LNCAP (cell line): ENCODE measurements at regions not wholly inside any gene's neighbourhood (a gene's known extent, or its start where the extent isn't known, plus 50 kb on each side); places are given as distances from the start of the nearest gene placed in this dataset.

ENCODE experiments used
- TF ChIP-seq, protein P1 (sequence below): fragments of 450-650 bp; IDR thresholded peaks from 2 replicates; pipeline ENCODE4 v1.5.1; 2017; ENCODE audit warnings: mild to moderate bottlenecking

DNA sequence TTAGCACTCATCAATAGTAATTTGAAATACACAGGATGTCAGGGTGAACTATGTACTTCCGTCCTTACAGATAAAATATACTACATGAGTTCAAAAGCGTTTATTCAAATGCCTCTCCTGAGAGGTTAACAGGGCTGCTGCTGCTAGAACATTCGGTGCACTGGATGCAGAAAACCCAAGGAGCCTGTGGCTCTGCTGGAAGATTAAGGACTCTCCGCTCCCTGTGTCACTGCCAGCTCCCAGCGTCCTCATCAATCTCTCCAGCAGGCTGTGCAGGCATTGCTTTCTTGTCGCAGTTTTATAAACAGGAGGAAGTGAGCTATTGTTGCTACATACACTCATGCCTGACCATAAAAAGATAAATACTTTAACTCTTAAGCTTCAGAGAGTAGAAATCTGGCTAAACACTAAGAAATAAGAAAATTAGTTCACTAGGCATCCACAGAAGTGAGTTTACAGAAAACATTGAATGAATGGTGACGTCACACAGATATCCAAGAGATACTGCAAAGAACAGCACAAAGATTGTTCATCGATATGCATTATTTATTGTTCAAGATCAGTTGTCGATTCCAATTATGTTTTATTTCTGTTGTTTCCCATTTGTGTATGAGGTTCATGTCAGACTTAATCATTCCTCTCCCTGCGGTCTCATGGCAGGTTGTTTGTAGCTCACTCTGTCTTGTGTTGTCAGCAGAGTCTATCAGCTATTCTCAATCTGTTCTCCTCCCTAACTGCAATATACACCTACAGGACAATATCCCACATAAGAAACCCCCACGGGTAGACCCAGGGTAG lies 127.9 kb upstream of the MON1B start:
- TF ChIP-seq, protein P1, sequence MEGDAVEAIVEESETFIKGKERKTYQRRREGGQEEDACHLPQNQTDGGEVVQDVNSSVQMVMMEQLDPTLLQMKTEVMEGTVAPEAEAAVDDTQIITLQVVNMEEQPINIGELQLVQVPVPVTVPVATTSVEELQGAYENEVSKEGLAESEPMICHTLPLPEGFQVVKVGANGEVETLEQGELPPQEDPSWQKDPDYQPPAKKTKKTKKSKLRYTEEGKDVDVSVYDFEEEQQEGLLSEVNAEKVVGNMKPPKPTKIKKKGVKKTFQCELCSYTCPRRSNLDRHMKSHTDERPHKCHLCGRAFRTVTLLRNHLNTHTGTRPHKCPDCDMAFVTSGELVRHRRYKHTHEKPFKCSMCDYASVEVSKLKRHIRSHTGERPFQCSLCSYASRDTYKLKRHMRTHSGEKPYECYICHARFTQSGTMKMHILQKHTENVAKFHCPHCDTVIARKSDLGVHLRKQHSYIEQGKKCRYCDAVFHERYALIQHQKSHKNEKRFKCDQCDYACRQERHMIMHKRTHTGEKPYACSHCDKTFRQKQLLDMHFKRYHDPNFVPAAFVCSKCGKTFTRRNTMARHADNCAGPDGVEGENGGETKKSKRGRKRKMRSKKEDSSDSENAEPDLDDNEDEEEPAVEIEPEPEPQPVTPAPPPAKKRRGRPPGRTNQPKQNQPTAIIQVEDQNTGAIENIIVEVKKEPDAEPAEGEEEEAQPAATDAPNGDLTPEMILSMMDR: no peak

DNA sequence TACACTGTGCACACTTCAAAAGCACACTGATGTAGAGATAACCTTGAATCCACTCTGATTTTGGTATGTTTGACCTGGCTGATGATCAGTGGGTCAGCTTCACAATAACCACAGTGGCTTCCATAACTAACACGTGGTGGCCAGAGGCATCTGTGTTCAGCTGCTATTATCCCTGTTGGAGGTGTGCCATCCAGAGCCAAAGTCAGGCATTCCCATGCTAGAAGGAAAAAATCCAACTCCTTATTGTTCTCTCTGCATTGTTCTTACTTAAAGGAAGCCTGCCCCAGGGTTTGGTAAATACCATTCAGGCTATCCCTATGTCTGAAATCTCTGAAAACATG lies 127.3 kb upstream of the MON1B start:
- TF ChIP-seq, protein P1: no peak

DNA sequence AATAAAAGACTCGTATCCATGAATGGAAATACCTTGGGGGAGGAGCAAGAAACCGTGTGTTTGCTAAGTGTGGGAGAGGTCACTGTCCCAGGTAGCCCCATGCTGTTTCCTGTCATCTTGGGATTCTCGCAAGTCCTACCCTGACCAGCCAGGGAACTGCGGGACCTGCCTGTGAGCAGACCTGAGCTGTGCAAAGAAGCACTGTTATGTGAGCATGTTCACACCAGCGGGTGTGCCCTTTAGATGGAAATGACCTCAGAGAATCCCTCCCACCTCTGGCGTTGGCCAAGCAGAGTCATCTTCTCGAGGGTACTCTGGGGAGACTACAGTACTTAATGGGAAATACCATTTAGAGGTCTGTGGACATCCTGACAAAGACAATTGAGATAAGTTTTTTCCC lies 127.0 kb upstream of the MON1B start:
- TF ChIP-seq, protein P1: no peak

DNA sequence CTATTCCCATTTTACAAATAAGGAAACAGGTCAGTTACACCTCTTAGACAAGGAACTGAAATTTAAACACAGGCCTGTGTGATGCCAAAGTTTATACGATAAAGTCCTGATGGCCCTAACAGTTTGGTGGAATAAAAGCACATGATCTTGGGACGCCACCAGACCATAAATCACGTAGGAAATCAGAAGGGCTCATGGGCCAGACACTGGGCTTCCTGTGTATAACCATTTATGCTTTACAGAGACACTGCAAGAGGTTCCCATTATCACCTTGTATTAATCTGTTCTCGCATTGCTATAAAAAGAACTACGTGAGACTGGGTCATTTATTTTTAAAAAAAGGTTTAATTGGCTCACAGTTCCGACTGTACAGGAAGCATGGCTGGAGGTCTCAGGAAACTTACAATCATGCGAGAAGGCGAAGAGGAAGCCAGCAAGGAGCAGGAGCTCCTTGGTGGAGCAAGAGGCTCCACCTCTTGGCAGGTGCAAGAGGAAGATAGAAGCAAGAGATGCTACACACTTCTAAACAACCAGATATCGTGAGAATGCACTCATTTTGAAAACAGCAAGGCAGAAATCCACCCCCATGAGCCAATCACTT lies 124.0 kb upstream of the MON1B start:
- TF ChIP-seq, protein P1: no peak

DNA sequence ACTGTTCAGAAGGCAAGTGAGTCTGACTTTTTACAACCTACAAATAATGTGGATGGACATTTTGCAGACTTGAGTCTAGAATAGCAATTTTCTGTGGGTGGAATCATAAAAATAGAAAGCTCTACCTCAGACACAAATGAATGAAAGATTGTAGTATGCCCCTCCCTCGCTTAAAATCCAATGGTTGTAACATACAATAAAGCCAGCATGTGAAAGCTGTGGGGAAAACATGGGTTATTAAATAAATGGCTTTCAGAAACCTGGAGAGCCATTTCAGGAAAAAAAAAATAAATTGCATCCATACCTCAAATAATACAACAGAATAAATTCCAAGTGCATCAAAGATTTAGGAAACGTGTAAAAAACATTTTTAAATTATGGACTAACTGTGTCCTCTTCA lies 123.1 kb upstream of the MON1B start:
- TF ChIP-seq, protein P1: no peak

DNA sequence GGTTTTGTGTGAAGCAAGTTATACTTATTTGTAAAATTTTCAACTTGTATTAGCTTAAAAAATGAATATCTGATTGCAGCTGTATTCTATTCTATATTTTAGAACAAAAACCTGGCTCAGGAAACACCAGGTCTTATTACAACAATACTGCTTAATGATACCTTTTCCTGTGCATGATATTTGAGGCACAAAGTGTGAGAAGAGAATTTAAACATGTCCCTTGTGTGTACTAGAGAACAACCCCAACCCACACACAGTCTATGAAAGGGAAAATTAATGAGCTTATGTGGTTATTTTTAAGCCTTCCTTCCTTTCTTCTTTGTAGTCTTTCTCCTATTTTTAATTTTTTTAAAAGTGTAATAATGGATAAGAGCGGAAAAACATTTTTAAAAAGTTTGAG lies 122.6 kb upstream of the MON1B start:
- TF ChIP-seq, protein P1: no peak

DNA sequence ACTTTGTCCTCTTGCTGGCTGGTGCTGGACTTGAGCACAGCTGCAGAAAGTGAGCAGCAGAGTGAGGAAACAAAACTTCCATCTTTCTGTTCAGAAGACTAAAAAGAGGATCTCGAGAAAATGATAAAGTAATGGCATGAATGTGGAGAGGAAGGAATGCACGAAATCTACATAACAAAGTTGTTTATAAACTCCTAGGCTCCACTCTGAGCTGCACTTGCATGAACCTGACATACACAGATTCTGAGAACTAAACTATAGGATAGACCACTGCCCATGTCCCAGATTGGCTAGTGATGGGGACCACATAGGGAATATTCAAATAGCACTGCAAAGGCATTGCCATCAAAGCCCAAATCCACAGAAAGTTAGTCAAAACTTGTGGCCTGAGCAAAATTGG lies 121.1 kb upstream of the MON1B start:
- TF ChIP-seq, protein P1: no peak
